ENCODE measurements at regions not wholly inside any gene's neighbourhood (a gene's known extent, or its start where the extent isn't known, plus 50 kb on each side); places are given as distances from the start of the nearest gene placed in this dataset.

- TF ChIP-seq CTCF (IDR thresholded peaks at IDR 0.05; ENCODE audit: low read depth, low read length, poor library complexity, severe bottlenecking): no peak
- TF ChIP-seq EZH2phosphoT487 (IDR thresholded peaks at IDR 0.05; ENCODE audit: borderline replicate concordance, low read length): no peak
Observed at GRCh38 chr4:188781655-188782054, 642.4 kb downstream of the TRIML1 start.

All from DOHH2 (cell line).